ENCODE measurements at regions not wholly inside any gene's neighbourhood (a gene's known extent, or its start where the extent isn't known, plus 50 kb on each side); places are given as distances from the start of the nearest gene placed in this dataset.

DNA sequence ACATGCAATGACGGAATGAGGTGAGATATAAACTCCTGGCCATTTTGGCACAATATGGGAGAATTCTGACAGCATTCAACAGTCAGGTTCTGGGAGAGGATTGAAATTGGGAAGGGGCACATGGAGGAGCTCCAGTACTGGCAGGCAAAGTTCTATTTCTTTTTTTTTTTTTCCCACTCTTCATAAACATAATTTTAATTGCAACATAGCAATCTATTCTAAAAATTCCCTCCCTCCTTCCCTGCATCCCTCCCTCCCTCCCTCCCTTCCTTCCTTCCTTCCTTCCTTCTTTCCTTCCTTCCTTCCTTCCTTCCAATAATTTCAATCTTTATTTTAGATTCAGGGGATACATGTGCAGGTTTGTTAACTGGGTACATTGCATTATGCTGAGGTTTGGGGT is 93.2 kb downstream of the PTCSC3 start:
- intact Hi-C loops (cut with micrococcal nuclease): no loop called here

DNA sequence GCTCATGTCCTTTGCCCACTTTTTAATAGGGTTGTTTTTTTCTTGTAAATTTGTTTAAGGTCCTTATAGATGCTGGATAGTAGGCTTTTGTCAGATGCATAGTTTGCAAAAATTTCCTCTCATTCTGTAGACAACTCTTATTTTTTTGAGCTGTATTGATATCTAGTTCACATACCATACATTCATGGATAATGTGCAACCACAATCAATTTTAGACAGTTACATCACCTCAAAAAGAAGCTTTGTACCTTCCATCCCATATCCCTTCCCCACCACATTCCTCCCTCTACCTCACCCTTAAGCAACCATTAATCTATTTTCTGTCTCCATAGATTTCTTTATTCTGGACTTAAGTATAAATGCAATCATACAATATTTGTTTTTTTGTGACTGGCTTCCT is 98.4 kb downstream of the PTCSC3 start:
- intact Hi-C loops (cut with micrococcal nuclease): no loop called here

DNA sequence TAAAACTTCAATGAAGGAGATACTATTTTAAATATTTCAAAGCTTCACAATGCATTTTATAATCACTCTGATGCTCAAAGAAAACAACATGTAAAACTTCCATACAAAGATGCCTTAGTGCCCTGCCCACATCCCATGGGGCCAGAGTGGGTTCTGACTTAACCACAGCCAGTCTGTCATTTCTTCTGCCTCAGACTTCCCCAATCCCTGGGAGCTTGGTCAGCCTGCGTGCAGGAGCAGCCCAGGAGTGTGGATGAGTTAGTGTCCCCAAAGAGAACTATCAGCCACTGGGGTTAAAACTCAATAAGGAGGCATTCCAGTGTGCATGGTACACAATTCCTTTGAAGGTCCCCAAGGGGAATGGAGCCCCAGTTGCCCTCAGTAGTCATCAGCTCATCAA is 100.3 kb downstream of the PTCSC3 start:
- intact Hi-C loops (cut with micrococcal nuclease): no loop called here

DNA sequence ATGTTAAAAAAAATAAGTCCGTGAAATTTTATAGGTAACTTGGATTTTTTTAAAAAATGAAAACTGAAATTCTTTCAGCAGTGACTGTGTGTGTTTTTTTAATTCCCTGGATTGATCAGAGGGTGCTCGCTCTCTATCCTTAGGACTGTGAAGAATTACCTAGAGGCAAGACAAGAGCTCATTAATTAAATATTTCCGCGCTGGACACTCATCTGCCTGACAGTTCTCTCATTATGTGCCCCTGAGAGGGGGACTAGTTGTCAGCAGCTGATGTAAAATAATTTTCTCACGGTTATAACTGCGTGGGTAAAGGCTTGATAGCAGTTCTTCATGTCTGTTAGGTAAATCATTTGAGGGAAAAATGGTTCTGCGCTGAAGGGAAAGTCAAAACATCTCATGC is 101.3 kb downstream of the PTCSC3 start:
- intact Hi-C loops (cut with micrococcal nuclease): no loop called here

DNA sequence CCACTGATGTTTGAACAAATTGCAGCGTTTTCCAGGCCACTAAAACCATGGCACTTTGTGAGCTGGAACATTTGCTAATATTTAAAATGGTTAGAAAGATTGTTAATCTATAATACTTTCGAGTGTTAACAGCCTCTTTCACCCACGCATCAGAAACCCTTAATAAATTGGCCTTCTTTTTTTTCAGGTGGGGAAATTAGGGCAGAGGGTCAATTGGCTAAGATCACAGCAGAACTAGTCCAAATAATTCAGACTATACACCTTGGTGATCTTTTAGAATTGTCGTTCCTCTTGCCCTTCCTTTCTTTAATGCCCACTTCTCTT is 105.8 kb downstream of the PTCSC3 start:
- intact Hi-C loops (cut with micrococcal nuclease): loop anchor here (1.0 to 5.0 kb wide), 2 partner anchors 304 to 487 kb away; no protein-coding TSS in a partner anchor

DNA sequence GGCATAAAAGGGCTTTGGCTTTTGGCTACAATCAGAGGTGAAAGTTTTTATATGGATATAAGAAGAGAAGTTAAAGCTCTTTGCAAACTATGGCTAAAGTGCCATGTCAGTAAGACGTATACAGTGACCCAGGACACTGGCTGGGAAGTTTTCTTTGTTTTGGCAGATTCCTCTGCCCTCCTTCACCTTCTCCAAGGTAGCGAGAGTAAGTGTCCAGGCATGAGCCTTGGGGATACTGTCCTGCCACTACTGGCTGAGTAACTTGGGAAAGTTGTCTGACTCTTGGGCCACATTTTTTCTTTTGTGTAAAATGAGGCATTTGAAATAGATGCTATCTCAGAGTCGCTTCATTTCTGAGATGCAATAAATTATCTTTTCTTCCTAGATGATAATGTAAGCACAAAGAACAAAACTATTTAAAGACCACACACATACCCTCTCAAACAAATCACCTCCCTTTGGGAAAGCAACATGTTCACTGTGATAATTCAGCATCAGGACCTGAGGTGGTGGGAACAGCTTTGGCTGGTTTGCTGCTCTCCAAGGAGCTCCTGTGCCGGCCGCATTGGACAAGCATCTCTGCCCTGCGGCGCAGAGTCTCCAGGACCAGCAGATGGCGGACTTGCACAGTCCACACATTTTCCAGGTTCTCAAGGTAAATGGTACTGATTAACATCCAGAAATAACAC is 106.3 kb downstream of the PTCSC3 start:
- intact Hi-C loops (cut with micrococcal nuclease): loop anchor here (1.0 to 5.0 kb wide), 2 partner anchors 304 to 487 kb away; no protein-coding TSS in a partner anchor

DNA sequence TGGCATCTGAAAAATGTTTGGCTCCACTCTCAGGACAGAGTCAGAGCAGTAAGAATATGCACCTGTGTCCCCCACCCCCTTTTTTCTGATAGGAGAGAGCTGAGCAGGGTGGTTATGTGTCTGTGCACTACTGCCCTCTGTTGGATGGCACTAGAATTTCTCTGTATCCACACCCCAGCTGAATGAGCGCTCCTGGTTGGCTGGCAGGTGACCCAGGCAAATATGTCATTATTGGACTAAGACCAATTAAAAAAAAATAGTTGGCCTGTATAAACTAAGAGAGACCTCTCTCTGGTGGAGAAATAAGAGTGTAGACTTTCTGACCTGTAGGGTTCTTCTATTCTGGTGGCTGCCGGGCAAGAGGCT is 107.0 kb downstream of the PTCSC3 start:
- intact Hi-C loops (cut with micrococcal nuclease): loop anchor here (1.0 to 10.0 kb wide), 3 partner anchors 186 to 535 kb away; no protein-coding TSS in a partner anchor

DNA sequence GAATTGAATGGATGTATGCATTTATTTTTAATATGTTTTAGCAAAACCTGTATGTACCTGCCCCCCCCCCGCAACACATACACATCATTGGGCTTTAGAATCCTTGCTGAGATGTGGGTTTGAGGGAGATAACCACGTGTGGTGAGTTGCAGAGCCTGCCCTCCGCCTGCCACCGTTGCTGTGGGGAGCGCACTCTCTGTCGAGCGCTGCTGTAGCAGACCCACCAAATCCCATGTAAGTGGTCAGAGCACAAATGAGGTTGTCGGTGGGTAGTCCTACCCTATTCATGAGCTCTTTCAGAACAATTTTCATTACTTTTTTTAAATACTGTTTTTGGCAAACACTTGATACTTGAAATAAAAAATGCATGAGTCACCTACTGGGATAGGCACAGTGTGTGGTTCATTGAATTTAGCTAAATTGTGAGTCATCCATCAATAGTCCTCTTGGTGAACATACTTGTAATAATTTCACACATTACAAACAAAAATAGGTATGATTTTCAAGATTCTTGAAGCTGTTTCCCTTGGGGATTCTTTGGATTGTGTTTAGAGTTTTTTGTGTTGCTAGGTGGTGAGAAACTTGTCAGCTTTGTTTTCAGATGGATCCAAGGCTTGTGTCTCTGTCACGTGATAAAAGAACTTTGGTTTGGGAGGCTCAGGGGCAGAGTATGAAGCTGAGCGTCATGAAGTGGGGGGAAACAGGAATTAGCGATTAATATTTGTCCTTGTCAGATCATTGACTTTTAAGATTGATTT is 107.6 kb downstream of the PTCSC3 start:
- intact Hi-C loops (cut with micrococcal nuclease): loop anchor here (1.0 to 10.0 kb wide), 3 partner anchors 186 to 536 kb away; no protein-coding TSS in a partner anchor

DNA sequence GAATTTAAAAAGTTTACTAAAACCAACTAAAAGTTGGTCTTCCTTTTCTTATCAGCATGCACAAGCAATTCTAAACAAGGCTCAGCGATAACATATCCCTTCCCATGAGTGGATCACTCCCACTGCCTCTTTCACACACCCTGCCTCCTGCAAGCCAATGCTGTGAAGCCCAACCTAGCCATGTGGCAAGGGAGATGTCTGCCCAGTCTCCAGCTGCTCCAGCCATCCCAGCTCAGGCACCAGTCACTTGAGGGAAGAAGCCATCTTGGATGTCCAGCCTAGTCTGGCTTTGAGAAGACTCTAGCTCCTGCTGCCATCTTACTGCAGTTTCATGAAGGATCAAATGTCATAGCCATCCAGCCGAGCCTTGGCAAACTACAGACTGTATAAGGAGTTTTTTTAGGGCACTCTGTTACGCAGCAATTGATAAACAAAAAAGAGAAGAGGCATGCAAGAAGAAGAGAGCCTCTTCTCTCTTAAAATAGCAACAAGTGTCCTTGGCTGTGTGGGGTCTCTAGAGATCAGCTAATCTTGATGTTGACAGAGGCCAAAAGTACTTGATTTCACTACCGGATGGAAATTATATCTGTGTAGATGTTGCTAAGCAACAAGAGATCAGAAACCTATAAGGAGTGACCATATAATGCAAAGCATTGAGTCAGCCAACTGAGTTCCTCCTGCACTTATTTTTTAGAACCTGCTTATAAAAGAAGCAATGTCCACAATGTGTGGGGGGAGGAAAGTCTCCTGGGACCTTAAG is 108.9 kb downstream of the PTCSC3 start:
- intact Hi-C loops (cut with micrococcal nuclease): loop anchor here (10.0 kb wide), 1 partner anchor 537 kb away; no protein-coding TSS in a partner anchor

DNA sequence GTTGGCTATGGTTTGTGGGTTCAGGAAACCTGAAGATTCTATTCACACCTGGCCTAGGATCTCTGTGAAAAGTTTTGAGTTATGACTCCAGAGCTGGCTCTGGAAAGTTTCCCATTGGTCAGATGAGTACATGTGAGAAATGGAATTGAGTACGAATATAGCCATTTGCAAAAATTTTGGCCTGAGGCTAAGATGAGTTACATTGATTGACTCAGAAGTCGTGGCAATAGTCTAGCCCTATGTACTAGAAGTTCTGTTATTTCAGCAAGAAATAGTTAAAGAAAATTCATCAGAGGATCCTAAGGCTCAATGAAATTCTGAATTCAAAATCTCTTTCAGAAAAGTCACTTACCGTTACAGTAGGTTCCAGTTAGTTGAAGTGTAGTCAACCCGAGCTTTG is 109.9 kb downstream of the PTCSC3 start:
- intact Hi-C loops (cut with micrococcal nuclease): loop anchor here (10.0 kb wide), 1 partner anchor 538 kb away; no protein-coding TSS in a partner anchor

DNA sequence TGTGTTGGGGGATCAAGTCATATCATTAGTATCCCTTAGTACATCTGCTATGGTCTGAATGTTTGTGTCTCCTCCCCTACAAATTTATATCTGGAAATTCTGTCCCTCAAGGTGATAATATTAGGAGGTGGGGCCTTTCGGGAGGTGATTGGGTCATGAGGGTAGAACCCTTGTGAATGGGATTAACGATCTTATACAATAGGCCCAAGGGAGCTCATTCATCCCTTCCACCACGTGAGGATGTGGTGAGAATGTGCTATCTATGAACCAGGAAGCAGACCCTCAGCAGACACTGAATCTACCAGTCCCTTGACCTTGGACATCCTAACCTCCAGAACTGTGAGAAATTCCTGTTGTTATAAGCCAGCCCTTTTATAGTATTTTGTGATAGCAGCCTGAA is 110.7 kb downstream of the PTCSC3 start:
- intact Hi-C loops (cut with micrococcal nuclease): loop anchor here (10.0 kb wide), 1 partner anchor 539 kb away; no protein-coding TSS in a partner anchor

DNA sequence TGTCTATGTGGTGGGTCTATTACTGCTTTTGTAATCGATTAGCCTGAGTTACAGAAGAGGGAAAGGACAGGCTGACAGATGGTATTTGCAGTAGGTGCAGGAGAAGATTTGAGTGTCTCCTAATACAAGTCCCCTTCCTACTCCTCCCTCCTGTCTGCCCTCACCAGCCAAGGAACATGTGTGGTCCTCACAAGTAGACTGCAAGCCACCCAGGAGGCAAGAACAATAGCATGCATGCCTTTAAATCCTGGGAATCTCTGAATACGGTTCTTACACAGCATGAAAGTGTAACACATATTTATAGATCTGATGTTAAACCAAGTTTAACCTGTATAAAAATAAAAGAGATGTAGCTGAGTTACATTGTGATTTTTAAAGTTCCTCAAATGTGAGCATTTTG is 117.0 kb downstream of the PTCSC3 start:
- intact Hi-C loops (cut with micrococcal nuclease): no loop called here

DNA sequence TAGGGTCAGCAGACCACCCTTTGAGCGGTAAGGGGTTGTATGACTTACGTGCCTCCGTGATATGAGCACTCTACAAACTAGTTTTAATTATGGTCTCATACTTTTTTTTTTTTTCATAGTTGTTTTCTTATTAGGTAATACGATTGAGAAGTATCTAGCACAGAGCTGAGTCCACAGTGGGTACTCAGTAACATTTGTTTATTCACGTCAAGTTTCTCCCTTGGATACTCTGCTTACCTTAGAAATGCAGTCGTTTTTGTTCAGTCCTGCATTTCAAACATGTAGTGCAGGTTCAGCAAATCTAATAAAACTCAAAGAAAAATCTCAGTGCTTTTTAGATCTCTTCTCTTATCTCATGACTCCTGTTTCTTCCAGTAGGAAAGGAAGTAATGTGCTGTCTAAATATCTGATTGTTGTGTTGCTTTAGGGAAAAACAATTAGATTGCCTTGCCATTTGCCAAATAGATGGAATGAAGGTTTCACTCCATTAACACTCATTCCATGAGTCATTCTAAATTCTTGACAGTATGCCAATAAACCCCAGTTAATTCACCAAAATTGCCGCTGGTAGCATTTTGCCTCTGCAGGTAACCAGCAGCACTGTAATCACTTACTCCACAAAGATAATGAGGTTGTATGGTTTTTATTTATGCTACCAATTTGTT is 118.9 kb downstream of the PTCSC3 start:
- intact Hi-C loops (cut with micrococcal nuclease): no loop called here

DNA sequence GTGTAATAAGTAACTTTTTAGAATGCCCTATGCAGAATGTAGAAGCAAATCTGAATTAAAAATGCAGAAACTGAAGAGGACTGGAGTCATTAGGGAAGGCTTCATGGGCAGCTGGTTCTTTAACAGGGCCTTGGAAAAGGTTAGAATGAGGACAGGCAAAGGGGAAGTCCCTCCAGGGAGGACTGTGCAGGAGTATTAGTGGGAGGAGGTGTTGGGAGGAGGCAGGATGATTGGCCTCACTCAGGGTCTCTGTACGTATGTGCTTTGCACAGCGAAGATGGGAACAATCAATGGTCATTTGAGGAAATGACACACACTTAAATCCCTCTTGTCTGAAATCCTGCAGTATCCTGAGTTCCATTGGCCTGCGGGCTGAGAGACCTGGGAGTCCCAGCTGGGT is 119.7 kb downstream of the PTCSC3 start:
- intact Hi-C loops (cut with micrococcal nuclease): no loop called here

DNA sequence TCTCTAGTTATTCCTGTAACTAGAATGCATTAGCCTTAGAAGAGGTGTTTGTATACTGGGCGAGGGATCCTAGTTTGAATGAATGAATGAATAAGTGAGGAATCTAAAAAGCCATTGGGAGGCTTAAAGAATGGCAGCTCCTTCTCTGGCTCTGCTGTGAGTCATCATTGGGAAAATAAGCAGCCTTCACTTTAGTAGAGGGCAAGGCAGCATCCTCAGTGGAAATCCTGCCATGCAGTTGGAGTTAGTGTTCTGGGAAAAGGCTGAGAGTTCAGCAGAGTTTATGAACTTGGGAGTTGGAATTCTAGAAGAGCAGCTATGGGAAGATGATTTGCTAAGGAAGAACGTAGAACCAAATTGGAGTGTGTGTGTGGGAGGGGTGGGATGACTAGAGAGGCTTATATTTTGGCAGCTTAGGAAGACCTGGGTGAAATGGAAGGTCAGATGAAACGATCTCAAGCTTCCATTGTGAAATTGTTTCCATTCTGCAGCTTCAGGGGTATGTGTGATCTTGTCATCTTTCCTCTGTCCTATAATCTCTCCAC is 120.8 kb downstream of the PTCSC3 start:
- intact Hi-C loops (cut with micrococcal nuclease): no loop called here

DNA sequence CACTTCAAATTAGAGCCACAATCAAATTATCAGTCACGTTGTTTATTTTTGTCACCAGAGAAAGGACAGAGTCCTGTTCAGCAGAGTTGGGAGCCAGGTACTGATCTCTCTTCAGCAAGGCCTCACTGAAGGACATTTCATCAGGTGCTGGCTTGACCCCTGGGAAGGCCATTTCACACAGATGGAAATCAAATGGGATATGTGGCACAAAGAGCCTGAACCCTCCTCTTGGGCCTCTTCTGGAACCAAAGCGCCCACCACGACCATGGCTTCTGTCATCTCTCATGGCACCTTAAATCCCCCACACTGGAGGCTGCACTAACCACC is 121.5 kb downstream of the PTCSC3 start:
- intact Hi-C loops (cut with micrococcal nuclease): no loop called here

DNA sequence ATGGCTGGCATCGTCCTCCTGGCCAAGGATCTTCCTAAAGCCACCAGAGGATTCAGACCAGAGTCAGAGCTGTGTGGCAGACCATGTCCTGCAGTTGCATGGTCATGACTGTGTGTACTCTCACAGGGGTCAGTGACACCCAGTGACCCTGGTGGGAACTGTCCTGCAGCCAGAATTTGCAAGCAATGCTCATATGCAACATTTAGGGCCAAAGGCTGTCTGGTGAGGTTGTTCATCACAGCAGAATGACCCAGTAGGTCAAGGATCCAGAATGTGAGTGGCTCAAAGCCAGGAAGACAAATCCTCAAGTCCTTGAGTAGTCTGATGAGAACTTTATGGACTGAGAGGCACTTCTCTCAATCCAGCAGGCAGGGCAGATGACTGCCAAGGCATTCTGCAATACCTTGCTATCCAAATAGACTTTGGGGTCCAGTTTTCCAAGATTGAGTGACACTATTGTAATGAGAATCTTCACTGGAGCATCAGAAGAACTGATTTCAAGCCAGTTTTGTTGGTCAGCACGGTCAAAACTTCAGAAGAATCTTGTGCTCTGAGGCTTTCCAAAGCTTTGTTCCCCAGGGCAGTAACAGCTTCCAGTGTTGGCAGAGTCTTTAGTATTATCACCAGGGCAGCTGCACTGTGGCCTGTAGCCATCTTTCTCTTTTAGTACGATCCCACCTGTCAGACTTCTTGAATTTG is 122.0 kb downstream of the PTCSC3 start:
- intact Hi-C loops (cut with micrococcal nuclease): no loop called here

DNA sequence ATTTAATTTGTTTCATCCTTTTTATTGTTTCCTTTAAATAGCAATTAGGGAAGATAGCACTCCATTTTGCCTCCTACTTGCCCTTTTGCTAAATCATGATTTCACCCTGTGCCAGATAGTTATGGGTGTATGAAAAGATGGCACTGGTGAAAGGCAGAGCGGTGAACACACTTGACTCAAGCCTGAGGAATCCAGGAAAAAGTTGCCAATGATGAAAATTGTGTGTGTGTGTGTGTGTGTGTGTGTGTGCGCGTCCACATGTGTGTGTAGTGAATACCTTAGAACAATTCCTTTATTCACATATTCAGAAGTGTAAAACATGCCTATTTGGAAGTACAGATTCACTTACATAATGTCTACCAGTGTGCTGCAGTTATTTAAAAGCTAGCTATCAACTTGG is 123.8 kb downstream of the PTCSC3 start:
- intact Hi-C loops (cut with micrococcal nuclease): no loop called here

DNA sequence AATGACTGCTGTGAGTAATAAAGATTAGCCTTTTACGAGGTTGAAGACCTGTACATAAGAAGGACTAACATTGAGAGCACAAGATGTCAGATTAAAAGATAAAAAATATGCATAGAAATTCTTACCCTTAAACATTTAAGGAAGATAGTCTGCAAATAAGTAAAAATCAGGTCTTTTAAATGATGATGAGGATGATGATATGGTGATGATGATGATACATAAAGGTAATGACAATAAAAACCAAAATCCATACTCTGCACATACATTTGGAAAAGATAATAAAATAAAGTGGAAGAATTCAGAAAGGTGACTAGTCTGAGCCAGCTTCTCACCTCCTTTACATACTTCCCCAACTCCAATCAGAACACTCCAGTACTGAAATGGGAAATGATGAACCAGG is 124.5 kb downstream of the PTCSC3 start:
- intact Hi-C loops (cut with micrococcal nuclease): no loop called here

DNA sequence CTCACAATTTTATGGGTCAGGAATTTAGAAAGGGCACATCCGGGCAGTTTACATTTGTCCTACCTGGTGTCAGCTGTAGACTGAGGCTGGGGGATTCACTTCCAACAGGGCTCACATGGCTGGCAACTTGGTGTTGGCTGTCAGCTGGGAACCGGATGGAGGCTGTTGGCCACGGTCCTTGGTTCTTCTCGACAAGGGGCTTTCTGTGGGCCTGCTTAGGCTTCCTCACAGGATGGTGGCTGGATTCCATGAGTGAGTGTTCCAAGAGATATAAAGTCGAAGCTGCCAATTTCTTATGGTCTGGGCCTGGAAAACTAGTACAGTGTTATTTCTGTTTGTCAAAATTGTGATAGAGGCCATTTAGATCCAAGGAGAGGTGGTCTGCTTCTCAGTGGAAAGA is 127.9 kb downstream of the PTCSC3 start:
- intact Hi-C loops (cut with micrococcal nuclease): no loop called here

DNA sequence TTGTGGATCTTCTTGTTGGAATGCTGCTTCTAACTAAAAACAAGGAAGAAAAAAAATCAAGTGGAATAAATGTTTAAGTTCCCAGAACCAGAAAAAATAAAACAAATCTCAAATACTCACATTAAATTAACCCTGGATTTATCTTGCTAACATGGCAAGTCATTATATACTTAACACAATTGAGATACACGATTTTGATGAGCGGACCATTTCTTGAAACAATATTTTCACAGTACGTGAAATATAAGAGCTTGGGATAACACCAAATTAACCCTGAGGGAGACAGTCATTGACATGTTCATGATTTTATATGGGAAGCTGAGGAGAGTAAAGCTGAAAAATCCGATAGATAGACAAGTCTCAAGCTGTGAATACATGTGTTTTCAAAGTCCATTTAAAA is 128.6 kb downstream of the PTCSC3 start:
- intact Hi-C loops (cut with micrococcal nuclease): no loop called here

Measured in T-helper 2 cell treated with Interferon-gamma antibody and Interleukin-4, amounts not matched to agents 100 ng/mL and 5 ng/mL, for 36 hours (primary cell).